Mammary epithelial cell (primary cell): ENCODE measurements at regions not wholly inside any gene's neighbourhood (a gene's known extent, or its start where the extent isn't known, plus 50 kb on each side); places are given as distances from the start of the nearest gene placed in this dataset.

Source experiments
- EZH2 ChIP-seq: IDR thresholded peaks from 2 replicates; pipeline ENCODE4 v1.6.1; 2012; ENCODE audit warnings: low read length, inconsistent platforms, borderline replicate concordance
- TF ChIP-seq, protein P1 (sequence below), 2 donors: IDR thresholded peaks in 1 of 2; conservative IDR thresholded peaks in 1 of 2; 2 replicates each; pipeline ENCODE4 v1.5.1; 2011 to 2012; ENCODE audit warnings: inconsistent platforms in 2 of 2, low read length in 2 of 2, mild to moderate bottlenecking in 2 of 2, control low read depth in 1 of 2, low read depth in 1 of 2; ENCODE audit not compliant: insufficient read depth in 1 of 2; ENCODE audit errors: extremely low read depth in 1 of 2

- TF ChIP-seq, protein P1, sequence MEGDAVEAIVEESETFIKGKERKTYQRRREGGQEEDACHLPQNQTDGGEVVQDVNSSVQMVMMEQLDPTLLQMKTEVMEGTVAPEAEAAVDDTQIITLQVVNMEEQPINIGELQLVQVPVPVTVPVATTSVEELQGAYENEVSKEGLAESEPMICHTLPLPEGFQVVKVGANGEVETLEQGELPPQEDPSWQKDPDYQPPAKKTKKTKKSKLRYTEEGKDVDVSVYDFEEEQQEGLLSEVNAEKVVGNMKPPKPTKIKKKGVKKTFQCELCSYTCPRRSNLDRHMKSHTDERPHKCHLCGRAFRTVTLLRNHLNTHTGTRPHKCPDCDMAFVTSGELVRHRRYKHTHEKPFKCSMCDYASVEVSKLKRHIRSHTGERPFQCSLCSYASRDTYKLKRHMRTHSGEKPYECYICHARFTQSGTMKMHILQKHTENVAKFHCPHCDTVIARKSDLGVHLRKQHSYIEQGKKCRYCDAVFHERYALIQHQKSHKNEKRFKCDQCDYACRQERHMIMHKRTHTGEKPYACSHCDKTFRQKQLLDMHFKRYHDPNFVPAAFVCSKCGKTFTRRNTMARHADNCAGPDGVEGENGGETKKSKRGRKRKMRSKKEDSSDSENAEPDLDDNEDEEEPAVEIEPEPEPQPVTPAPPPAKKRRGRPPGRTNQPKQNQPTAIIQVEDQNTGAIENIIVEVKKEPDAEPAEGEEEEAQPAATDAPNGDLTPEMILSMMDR (conservative IDR thresholded peaks at IDR 0.05 in 1 of 2, IDR thresholded peaks at IDR 0.05 in 1 of 2; ENCODE audit: extremely low read depth in 1 of 2, insufficient read depth in 1 of 2, low read depth in 1 of 2, low read length in 2 of 2) = no peak
- TF ChIP-seq EZH2 = no peak
Measured at GRCh38 chr1:220966881-220967611, 87.8 kb downstream of the HLX start.
